NOMO-1 treated with dmso at 0.1 percent for 144 hours (cell line): ENCODE measurements at regions not wholly inside any gene's neighbourhood (a gene's known extent, or its start where the extent isn't known, plus 50 kb on each side); places are given as distances from the start of the nearest gene placed in this dataset.
"Not testable (repeated sequence)": the region's sequence is repeated elsewhere in the genome, so short reads cannot be mapped to it uniquely, and the experiment has no call there.

Source experiments
- DNase-seq: peaks from one replicate; lab custom pipeline; 2025; ENCODE audit not compliant: unreplicated experiment; lab: John Stamatoyannopoulos, UW

DNA sequence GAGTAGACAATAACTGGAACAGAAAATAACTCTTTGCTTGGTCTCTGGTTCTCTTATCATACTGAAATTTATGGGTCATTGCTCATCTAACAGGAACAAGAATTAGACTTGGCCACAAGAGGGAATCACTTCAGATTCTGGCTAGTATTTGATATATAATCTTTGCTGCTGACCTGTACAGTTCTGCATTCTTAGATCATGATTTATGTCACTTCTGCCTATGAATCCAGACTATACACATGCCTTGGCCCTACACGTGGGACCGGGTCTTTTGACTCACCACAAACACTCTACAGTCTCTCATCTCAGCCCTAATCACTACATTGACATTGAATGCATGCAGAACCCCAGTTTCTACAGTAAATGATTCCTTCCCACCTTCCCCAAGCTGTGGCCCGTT is 162.5 kb upstream of the SOX2 start:
- no peak for DNase-seq

DNA sequence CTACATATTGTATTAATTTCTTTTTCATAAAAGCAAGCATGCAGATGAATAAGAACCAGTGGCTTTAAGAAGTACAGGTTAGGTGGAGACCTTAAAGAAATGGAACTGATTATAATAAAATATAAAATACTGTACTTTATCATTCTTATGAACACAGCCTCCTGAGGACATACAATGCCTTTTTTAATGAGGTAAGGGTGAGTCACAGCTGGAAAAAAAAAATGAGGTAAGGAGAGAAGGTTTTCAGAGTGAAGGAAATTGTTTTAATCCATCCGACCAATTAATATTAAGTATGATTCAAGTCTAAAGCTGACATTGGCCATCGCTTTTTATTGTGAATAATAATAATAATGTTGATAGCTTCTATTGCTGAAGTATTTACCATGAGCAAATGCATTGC is 170.3 kb upstream of the SOX2 start:
- DNase-seq = no peak

DNA sequence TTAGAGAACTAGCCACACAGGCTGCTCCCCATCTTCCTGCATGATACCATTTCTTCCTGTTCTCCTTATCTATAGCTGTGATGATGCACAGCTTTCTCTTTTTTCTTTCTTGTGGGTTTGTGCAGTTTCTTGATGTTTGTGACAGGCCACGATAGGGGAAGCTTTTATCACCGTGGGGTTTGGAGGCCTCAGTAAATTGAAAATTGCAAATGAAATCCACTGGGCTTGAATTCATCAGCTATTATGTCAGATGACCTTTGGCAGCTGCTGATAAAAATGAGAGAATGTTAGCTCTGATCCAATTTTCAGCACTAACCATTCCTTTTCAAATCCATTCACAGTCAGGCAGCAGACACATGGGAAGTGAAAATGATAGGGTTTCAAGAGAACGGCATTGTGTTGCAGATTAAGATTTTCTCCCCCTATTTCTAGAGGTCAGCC is 176.9 kb upstream of the SOX2 start:
- no peak for DNase-seq

DNA sequence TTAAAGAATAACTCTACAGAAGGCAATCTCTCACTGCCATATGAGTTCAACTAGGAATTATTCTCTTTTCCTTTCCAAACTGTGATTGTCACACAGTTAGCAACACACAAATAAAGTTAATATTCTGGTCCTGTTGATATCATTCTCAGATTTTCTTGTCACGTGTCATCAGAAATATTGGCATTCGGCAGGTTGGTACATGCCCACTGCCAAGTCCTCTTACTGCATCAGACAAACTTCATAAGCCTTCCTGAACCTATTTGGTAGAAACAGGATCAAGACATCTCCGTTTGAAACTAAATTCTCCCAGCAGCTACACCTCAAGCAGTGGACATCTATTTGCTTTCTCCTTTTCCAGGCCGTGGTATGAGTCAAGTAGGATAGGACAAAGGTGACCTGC is 177.9 kb upstream of the SOX2 start:
- DNase-seq = no peak

DNA sequence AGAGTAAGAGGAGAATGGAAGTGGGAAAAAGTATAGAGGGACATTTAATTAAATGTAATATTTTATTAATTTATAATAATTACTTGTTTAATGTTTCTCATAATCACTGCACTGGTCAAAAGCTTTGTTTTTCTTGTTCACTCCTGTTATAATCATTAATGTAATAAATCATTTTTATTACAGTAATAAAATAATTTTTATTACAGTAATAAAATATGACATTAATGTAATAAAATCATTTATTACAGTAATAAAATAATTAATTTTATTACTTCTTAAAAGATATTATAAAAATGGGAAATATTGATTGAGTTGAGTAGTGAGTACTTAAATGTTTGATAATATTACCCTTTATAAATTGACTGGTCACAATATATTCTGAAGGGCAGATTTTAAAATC is 181.1 kb upstream of the SOX2 start:
- DNase-seq = no peak

DNA sequence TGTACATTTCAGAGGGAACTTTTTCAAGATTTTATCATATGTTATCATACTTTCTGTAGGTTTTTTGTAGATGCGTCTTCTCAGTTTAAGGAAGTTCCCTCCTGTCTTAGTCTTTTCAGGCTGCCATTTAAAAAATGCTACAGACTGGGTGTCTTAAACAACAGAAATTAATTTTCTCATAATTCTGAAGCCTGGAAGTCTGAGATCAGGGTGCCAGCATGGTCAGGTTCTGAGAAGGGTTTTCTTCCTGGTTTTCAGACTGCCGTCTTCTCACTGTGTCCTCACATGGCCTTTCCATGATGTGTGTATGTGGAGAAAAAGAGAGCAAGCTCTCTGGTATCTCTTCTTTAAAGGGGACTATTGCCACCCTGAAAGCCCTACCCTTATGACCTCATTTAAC is 189.9 kb upstream of the SOX2 start:
- DNase-seq = no peak

DNA sequence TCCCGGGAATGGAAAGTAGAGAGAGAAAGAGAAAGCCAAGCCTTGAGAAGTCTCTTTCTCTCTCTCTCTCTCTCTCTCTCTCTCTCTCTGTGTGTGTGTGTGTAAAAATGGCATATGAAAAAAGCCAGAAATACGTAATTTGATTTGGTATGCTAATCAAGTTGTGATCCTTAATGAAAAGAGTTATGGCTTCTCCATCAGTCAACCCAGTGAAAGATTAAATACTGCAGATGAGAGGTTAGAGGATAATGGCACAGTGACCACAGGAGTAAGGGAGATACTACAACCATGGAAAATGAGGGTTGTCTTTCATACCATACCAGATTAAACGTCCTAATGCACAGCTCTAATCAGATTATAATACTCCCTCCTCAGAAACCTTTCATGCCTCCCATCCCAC is 193.5 kb upstream of the SOX2 start:
- DNase-seq = no peak

DNA sequence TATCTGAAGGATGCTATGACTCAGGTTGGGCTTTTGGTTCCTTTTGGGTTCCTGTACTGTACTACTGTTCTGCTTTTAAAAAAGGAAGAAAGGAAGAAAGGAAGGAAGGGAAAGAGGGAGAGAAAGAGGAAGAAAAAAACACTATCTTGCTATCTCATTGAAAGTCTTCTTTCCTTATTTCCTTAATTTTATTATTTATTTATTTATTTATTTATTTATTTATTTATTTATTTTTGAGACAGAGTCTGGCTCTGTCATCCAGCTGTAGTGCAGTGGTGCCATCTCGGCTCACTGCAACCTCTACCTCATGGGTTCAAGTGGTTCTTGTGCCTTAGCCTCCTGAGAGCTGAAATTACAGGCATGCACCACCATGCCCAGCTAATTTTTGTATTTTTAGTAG is 198.9 kb upstream of the SOX2 start:
- no peak for DNase-seq

DNA sequence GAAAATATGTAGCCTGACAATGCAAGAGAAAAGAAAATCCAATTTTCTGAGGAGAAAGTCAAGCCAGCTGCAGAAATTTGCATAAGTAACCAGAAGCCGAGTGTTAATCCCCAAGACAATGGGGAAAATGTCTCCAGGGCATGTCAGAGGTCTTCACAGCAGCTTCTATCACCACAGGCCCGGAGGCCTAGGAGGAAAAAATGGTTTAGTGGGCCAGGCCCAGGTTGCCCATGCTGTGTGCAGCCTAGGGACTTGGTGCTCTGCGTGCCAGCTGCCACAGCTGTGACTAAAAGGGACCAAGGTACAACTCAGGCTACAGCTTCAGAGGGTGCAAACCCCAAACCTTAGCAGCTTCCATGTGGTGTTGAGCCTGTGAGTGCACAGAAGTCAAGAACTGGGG is 201.2 kb upstream of the SOX2 start:
- no peak for DNase-seq

DNA sequence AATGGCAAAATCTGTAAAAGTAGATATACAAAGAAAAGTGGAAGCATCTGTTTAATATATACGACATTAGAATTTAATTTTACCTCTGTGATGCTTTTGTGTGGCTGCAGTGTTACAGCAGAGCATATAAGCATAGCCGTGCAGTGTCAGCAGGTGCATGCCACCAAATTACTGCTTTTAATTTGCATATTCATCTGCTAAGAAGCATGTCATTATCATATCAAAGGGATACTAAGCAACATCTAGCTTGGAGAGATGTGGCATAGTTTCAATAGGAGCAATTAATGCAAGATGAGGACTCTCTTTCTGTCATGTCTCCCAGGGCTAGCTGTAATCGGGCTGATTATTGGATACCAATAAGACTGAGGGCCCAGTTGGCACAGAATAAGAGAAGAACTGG is 214.4 kb upstream of the SOX2 start:
- no peak for DNase-seq

DNA sequence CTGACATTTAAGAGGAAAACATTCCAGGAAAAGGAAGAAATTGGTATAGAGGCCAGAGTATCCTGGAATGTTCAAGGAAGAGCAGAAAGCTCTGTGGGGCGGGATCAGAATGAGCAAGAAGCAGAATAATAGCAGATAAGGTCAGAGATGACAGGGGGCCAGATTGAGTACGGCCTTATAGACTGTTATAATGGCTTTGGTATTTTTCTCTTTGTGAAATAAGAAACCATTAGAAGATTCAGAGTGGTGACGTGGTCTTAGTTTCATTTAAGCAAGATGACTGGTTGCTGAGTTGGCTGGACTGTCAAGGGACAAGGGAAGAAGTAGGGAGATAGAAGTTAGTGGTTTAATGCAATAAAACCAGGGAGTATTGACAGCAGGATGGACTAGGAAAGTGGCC is 218.3 kb upstream of the SOX2 start:
- no peak for DNase-seq

DNA sequence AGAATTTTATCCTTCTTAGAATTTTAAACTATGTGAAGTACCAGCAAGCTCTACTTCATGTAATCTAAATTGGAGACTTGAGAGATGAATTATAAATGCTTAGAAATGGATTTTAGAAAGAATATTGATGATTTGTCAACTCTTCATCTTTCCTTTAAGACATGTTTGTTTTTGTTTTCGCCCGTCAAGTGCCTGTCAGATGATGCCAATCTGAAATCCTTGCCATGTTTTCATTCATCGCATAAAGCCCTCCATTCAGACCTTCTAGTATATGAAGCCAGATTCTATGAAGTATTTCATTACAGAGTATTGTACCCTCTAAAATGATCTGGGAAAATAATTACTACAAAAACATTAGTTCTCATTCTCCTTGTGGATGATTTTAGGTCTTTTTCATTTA is 223.2 kb upstream of the SOX2 start:
- DNase-seq = no peak

DNA sequence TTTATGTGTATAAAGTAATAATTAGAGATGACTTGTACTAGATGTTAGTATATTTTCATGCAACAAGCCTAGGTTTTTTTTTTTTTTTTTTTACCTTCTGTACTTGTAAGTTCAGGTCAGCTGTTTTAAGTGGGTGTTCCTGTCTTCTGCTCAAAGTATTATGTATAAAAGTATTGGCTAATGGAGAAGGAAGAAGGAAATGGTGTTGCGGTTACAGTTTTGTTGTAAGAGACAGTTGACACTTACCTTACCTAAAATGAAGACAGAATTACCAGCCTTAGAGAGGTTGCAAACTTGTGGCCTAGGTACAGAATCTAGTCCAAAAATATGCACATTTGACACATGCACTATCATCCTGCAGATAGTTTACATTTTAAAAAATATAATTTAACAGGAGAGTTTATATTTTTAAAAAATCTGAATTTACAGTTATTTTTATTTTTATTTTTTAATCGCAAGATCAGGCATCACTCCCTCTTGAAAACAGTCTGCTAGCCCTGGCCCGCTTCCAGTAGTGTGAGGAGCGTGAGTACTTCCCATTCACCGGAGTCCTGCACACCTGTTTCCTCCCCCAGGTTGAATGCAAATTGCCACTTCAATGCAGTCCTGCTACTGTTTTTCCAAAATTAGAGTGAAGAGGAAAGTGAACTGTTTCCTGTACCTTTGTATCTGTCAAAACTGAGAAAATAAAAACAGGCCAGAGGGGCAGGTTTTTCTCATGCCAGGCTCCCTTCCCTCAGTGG is 224.3 kb upstream of the SOX2 start:
- DNase-seq = no peak

DNA sequence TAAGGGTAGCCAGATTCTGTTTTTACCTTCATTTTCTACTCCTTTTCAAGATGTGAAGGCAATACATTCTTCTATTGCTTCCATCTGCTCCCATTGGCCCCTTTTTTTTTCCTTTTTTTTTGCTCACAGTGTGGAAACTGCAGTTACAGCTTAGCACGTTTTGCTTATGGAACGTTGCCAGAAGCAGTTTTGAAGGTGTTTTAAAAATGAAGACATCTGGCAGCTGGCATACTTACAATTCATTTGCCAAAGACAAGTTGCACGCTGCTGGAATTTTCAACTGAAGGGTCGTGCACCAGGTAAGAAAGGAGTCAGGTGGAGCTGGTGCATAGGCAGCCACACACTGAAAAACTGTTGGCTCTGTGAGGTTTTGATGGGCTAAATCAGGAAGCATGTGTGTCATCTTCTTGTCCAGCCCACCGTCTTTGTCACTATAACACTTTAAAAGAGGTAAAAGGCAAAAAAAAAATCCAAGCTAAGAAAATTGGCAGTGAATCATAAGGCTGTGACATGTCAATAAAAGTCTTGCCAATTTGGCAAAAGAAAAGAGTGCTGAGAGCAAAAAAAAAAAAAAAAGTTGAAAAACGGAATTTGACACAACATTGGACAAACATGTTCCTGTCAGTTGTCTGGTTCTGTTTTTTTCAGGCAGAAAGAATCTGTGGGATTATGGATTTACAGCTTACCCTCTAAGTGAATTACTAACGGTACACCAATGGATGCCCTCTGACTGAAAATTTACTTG is 225.4 kb upstream of the SOX2 start:
- DNase-seq = no peak

DNA sequence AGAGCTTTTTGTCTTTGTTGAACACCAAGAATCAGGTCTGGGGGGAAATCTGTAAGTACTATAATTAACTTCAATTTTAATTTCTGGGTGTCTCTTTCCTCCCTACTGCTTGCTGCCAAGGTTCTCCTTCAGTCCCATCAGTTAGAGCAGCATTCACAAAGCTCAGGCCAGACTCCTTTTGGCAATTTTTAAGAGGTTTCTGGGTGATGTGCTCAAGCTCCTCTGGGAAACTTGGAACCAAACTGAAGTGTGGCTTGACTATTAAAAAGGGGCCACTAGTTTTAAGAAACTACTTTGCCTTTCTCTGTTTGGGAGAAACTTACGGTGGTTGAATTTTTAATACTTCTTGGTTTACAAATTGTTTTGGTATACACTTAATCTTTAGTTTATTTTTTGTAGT is 227.7 kb upstream of the SOX2 start:
- DNase-seq = no peak

DNA sequence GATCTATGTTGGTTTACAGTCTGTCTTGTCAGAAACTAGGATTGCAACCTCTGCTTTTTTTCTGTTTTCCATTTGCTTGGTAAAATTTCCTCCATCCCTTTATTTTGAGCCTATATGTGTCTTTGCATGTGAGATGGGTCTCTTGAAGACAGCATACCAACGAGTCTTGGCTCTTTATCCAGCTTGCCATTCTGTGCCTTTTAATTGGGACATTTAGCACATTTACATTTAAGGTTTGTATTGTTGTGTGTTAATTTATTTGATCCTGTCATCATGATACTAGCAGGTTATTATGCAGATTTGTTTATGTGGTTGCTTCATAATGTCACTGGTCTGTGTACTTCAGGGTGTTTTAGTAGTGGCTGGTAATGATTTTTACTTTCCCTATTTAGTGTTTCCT is 236.6 kb upstream of the SOX2 start:
- not testable (repeated sequence) for DNase-seq

DNA sequence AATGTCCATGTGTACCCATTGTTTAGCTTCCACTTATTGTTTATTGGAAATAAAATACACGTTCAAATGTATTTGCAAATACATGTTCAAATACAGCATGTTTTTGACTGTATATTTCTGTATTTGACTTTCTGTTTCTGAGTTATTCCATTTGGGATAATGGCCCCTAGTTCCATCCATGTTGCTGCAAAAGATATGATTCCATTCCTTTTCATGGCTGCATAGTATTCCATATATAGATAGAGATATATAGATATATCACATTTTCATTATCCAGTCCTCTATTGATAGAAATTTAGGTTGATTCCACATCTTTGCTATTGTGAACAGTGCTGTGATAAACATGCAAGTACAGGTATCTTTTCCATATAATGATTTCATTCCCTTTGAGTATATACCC is 241.4 kb upstream of the SOX2 start:
- DNase-seq = no peak

DNA sequence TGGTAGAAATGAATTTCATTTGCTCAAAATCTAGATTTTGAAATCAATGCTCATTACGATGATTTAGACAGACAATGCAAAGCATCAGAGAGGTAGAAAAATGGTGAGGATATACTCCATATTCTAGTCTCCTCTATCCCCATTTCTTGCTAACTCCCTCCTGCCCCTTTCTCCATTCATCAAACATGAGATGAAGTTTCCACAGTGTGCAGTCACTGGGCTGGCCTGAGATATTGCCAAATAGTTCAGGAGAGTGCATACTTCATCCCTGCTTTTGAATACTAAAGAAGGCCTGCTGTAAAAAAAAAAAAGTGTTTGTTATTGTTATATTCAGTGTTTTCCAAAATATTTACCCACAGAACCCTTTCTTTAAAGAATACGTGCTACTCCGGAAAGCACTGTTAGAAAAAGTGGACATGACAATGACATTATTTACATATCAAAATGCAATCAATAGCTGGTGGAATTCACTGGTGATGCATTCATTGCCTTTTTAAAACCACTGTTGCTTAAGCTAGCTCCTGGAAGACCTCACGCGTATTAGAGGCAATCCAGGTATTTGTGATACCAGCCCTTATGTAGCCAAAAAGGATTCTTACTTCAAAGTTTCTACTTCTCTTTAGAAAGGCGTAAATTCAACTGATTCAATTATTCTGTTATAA is 247.6 kb upstream of the SOX2 start:
- DNase-seq = no peak

DNA sequence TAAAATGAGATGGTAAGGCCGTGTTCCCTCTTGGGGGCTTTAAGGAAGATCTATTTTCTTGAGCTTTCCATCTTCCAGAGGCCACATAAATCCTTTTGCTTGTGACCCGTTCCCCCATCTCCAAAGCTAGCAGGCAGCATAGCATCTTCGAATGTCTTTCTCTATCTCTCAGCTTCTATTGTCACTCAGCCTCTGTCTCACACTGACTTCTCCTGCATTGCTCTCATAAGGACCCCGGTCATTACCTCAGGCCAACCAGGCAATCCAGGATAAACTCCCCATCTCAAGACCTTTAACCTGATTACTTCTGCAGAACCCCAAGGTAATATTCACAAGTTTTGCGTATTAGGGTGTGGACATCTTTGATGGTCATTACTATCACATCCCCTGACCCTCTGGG is 250.3 kb upstream of the SOX2 start:
- DNase-seq = no peak

DNA sequence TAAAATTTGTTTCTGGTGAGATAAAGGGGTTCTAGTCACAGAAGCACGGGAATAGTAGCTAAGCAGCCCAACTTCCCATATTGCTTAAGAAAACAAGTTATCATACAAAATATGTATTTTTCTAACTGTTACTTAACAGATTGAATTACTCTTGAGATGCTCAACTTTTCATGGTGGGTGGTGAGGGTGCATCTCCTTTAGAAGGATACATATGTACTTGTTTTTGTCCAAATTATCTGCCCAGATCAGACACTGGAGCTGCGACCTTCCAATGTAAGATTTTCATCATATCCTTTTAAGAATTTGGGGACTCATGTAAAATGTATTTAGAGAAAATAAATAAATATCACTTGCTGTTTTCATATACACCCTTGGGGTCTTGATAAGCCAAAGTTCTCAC is 252.2 kb upstream of the SOX2 start:
- no peak for DNase-seq

DNA sequence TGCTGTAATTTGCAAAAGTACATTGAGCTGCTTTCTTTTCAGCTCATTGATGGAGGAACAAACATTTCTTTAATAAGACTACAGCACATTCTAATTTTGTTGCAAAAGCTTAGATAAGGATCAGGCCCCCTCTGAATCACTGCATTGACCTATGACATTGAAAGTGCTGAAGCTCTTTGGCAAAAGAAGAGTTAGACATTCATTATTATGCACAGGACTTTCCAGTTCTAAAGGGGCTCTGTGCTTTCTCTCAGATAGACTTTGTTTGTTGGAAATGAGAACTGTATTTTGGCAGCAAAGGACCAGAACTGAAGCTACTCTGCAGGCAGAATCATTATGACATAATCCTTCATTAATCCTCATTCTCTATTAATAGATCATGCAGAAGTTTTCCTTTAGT is 252.9 kb upstream of the SOX2 start:
- DNase-seq = no peak

DNA sequence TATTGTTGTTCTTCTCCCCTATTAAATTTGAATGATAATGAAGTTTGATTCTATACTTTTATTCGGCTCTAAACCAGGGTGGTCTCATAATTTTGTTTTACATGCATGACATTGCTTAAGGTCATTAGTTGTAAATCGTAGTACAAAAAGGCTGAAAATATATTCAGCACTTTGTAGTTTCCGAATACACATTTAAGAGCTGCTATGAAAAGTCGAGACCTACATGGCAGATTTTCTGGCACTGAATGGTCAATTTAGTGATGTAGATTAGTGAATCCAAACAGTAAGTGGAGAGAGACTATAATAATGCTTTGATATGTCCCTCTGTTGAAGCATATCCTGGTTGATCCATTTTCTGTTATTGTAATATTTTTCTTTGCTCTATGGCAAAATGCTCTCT is 254.0 kb upstream of the SOX2 start:
- DNase-seq = no peak
